GM12801 (cell line): ENCODE measurements at regions not wholly inside any gene's neighbourhood (a gene's known extent, or its start where the extent isn't known, plus 50 kb on each side); places are given as distances from the start of the nearest gene placed in this dataset.

ENCODE experiments used
- CTCF ChIP-seq: IDR thresholded peaks from one replicate; pipeline ENCODE4 v1.5.1; 2011; ENCODE audit warnings: control low read depth; ENCODE audit not compliant: insufficient read length; ENCODE audit errors: extremely low read depth

DNA sequence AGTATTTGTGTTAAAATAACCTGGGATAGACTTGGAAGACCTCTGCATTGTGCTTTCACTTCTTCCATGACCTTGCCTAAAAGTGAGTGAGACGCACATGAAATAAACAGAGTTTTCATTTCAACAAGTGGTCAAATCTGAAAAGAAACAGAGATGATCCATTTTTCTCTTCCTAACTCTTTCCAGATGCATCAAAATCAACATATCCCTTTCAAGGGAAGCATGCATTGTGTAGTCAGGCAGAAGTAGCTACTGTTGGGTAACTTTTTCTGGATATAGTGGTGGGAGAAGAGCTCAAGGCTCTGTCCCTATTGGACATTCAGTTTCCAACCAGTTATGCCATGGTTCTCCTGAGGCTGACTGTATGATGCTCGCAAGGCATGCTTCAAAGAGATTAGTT is 233.0 kb upstream of the JAG1 start:
- TF ChIP-seq CTCF, result no peak

GRCh38 chr20:10909803-10910202 is 236.0 kb upstream of the JAG1 start:
- TF ChIP-seq CTCF, result no peak

GRCh38 chr20:10910535-10911178 is 236.9 kb upstream of the JAG1 start:
- TF ChIP-seq CTCF, result no peak

DNA sequence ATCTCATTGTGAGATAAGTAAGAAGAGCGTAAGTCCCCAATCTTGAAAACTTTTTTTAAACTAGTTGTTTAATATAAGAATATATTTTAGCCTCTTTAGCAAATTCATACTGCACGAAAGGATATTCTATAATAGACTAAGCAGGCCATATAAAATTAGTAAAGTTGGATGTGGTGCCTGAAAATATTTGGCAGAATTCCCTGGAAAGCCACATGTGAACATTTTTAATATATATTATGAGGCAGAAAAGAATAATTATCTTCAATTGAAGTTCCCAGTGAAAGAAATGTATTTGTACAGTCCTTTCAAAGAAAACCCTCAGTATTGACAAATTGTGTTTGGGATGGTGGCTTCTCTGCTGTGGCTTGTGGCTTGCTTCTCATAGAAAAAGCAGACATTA is 237.5 kb upstream of the JAG1 start:
- no peak for TF ChIP-seq CTCF

GRCh38 chr20:10915815-10916214 is 242.0 kb upstream of the JAG1 start:
- no peak for TF ChIP-seq CTCF

GRCh38 chr20:10916312-10916711 is 242.5 kb upstream of the JAG1 start:
- no peak for TF ChIP-seq CTCF

DNA sequence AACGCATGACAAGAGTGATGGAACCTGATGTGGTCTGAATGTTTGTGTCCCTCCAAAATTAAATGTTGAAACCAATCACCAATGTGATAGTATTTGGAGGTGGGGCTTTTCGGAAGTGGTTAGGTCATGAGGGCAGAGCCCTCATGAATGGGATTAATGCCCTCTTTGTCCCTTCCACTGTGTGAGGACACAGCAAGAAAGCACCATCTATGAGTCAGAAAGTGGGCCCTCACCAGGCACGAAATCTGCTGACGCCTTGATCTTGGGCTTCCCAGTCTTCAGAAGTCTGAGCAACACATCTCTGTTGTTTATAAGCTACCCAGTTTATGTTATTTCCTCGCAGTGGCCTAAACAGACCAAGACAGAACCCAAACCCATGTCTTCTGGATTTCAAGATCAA is 244.0 kb upstream of the JAG1 start:
- no peak for TF ChIP-seq CTCF
